ENCODE measurements at regions not wholly inside any gene's neighbourhood (a gene's known extent, or its start where the extent isn't known, plus 50 kb on each side); places are given as distances from the start of the nearest gene placed in this dataset.
A peak's percentile ranks its signal among the peaks of the same experiment; 100 is the strongest.

- ChIA-PET POLR2A (no interaction called here), CTCF (interaction anchor here (1.2 to 3.3 kb wide), 6 partner anchors 13 to 98 kb away, joined by 4 to 24 read pairs (median 6); no protein-coding TSS in a partner anchor)
- Histone ChIP-seq H3K9me3 (replicated peaks; ENCODE audit: control insufficient read depth, insufficient read depth, low read length) (no peaks in the 10 kb centered on the region), H3K4me2 (ENCODE audit: insufficient read depth, low read length) (peak overlapping the region; percentile 16), H4K20me1 (replicated peaks; ENCODE audit: control insufficient read depth, extremely low read depth, insufficient read depth, low read length) (no peaks in the 10 kb centered on the region), H3K27me3 (ENCODE audit: control insufficient read depth in 2 of 2, insufficient read depth in 2 of 2, low read length in 2 of 2) (no peaks in the 10 kb centered on the region), H3K4me1 (ENCODE audit: control insufficient read depth, extremely low read depth, insufficient read depth, low read length) (peaks cover 23% of the 10 kb centered on the region), H3K27ac (ENCODE audit: insufficient read depth, low read depth, low read length) (peak overlapping the region; percentile 73), H3K79me2 (ENCODE audit: control insufficient read depth, insufficient read depth, low read length) (no peaks in the 10 kb centered on the region), H2AFZ (ENCODE audit: low read depth, low read length) (no peak overlapping the region), H3K36me3 (ENCODE audit: control insufficient read depth in 2 of 2, extremely low read depth in 1 of 2, insufficient read depth in 2 of 2, low read length in 2 of 2) (no peaks in the 10 kb centered on the region), H3K4me3 (replicated peaks in 1 of 3; ENCODE audit: insufficient read depth in 1 of 3, low read depth in 1 of 3, low read length in 3 of 3) (no peak overlapping the region), H3K9me1 (replicated peaks; ENCODE audit: control insufficient read depth, extremely low read depth, insufficient read depth, low read length) (no peaks in the 10 kb centered on the region), H3K9ac (replicated peaks; ENCODE audit: extremely low read depth, insufficient read depth, low read length) (no peak overlapping the region)
- no peak for TF ChIP-seq MYC (IDR thresholded peaks at IDR 0.05; ENCODE audit: low read depth, low read length)
- no peak for TF ChIP-seq JUN (IDR thresholded peaks at IDR 0.05; ENCODE audit: borderline replicate concordance, insufficient read depth, insufficient read length, low read depth)
- no peak for TF ChIP-seq GATA2 (IDR thresholded peaks at IDR 0.05; ENCODE audit: insufficient read depth, insufficient read length, low read depth, low read length)
- no peak for TF ChIP-seq POLR2A (IDR thresholded peaks at IDR 0.05; ENCODE audit: low read depth, low read length)
- TF ChIP-seq CTCF (IDR thresholded peaks at IDR 0.05; ENCODE audit: extremely low read depth in 1 of 2, insufficient read depth in 1 of 2, low read depth in 1 of 2, low read length in 2 of 2): no peak
- TF ChIP-seq POLR2AphosphoS5 (IDR thresholded peaks at IDR 0.05; ENCODE audit: insufficient read depth, low read depth, low read length): no peak
- no peak for TF ChIP-seq FOS (IDR thresholded peaks at IDR 0.05; ENCODE audit: borderline replicate concordance, insufficient read depth, low read length)
- TF ChIP-seq EZH2 (IDR thresholded peaks at IDR 0.05; ENCODE audit: borderline replicate concordance, low read depth, low read length, severe bottlenecking): no peak
- no peak for TF ChIP-seq MAX (IDR thresholded peaks at IDR 0.05; ENCODE audit: insufficient read depth, insufficient read length)
- FAIRE-seq (peak; percentile 63), DNase-seq (ENCODE audit: low read depth, low spot score) (peak; percentile 19)
- no TSS peak for BruUV-seq (replicated peaks)
- dilution Hi-C loops (cut with MboI; ENCODE audit: extremely low pct_ligation_motif_present, low sequenced_read_pairs) (no loop called here), intact Hi-C loops (cut with micrococcal nuclease) (no loop called here)
Measured at GRCh38 chr2:47270421-47270820, 94.1 kb upstream of the CALM2 start.
